A172 (cell line): ENCODE measurements at regions not wholly inside any gene's neighbourhood (a gene's known extent, or its start where the extent isn't known, plus 50 kb on each side); places are given as distances from the start of the nearest gene placed in this dataset.

Experiments
- DNase-seq: peaks from one replicate; pipeline ENCODE4 v3.0.0-alpha.2; 2015; ENCODE audit warnings: low spot score

DNA sequence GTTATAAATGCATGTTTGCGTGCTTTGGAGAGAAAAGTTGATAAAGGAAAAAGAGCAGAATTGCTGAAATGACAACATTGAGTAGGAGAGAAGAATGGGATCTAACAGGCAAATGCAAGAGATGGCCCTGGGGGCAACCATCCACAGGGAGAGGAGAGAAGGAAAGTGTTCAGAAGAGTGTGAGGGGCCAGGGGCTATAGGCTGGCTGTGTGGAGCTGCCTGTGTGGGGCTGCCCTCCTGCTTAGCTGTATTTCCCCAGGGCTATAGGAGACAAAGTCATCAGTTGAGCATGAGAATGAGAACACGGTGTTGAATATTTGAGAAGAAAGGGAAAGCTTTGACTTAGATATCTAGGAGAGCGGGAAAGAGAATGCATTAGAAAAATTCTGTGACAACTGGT is 572.0 kb downstream of the SOX11 start:
- no peak for DNase-seq

DNA sequence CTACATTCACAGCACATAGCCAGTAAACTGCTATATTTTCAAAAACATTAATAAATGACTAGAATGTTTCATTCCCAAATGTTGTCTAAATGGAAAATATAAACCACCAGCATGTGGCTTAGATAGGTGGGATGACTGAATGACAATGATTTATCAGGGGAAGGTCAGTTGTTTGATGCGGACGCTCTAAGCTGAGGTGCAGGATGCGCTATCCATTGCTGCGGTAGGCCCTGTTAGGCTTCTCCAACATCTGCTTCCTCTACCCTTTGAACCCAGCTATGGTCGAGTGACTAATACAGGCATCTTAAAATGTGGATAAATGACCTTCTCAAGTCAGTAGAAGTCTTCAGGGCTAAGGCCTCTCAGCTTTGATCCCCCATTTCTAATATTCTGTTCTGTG is 584.2 kb downstream of the CMPK2 start:
- no peak for DNase-seq

DNA sequence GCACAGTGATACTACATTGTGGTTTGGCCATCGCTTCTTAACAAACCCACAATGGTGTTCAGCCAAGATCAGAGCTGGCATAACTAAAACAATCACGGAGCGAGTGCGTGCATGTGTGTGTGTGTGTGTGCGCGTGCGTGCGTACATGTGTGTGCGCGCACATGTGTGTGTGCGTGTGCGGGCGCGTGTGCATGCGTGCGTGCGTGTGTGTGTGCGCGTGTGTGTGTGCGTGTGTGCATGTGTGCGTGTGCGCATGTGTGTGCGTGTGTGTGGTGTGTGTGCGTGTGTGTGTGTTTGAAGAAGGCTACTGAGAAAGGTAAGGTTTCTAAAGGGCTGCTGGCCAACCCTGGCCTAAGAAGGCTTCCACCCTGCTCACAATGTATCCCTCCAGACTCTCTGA is 582.4 kb downstream of the CMPK2 start:
- DNase-seq = no peak

DNA sequence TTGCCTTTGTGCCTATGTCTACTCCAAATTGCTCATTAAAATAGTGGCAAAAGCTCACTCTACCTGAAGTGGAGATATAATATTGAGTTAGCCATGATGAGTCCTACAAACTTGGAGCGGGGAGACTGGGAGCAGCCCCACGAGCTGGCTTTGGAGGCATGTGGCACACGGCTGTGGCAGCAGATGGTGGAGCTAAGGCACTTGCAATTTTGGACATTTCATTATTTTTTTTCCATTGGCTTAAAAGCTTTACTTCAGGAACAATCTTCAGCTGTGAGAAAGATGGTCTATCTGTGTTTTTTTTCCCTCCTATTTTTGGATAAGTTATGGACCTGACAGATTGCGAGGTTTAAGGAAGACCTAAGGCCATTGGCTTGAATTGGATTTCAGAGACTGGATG is 578.3 kb downstream of the CMPK2 start:
- DNase-seq = no peak

DNA sequence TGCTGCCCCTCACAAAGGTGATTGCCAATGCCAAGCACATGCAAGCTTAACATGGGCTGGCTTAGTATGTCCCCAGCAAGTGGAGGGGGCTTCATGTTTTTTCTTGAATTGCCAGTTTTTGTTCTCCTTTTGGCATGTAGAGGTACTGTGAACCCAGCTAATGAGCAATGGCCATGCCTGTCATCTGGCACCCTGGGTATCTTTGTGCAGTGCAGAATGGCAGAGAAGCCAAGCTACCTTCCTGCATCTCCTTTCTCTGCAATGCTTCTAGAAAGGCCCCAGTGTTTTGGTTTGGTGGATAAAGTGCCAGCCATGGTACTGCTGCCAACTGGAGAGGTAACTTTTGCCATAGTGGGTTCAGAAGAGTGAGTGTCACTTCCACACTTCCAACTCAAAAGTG is 576.9 kb downstream of the CMPK2 start:
- no peak for DNase-seq

DNA sequence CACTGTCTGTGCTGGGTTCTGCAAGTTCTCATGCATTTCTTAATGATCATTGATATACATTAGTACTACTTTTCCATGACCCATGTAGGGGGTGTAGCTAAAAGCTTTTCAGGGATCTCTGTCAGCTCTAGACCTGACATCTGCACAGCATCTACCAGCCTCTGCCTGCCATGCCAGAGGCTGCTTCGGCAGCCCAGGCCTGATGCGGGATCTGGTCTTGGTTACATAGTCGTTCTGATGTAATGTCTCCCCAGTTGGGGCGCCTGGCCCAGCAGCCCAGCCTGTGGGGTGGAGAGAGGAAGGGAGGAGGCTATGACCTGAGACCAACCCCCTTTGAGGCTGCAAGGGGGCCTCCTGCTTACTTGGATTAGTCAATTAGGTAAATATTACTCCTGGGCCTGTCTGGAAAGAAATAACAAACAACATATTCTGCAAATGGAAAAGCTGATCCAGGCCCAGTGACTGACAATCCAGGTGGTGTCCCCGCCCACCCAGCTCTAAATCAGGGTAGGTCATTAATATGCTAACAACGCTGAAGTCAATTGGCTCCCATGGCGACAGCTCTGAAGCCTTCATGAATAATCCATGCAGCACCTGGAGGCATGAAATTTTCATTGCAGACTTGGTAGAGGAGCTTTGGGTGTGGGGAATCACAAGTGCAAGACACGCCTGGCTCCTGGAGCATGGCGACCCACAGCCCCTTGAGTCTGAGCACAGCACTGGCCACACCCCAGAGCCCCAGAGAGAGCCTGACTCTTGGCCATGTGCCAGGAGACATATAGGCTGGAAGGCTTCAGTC is 575.3 kb downstream of the CMPK2 start:
- no peak for DNase-seq

DNA sequence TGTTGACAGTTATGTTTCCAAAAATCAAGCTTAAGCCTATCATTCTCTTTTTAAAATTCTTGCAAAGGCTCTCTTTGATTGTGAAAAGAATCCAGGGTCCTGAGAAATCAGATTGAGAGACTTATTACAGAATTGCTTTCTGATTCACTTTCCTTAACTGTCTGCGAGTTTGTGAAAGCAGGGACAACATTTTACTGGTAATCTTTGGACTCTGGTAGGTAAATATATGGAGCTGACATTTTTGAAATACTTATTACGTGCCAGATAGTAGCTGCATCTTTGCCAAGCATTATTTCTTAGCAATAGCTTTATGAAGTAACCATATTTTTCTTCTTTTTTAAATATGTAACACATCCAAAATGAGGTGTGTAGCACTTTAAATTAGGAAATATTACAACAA is 570.9 kb downstream of the CMPK2 start:
- no peak for DNase-seq

DNA sequence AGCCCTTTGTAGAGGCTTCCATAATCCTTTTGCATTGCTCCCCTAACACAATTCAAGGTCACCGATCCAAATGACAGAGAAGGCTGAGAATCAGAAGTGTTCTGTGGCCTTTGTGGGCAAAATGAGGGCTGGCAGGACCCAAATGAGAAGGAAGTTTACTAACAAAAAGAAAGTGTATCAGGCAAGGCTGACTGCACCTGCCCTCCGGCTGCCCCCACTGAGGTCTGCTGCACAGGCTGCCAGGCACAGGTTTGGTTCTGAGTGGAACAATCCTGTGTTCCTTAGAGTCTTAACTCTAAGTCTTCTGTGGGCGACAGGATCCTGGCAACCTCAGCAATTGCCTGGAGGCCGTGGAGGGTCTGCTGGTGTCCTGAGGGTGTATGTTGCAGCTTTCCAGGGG is 568.5 kb downstream of the CMPK2 start:
- no peak for DNase-seq

DNA sequence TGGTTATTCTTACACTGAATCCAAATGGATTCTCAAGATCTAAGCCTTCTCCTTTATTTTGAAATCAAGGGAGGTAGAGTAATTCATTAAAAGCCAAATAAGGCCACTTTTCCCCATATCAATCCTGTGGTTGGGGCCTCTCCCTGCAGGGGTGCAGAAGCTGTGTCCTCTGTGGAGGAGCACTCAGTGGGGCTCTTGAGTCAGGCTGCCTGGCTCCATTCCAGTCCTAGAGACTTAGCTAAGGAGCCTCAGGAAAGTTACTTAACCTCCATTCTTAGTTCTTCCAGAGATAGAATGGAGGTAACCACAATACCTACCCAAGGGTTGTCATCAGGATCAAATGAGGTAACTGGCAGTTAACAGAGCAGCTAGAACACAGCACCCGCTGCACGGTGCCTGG is 564.3 kb downstream of the CMPK2 start:
- no peak for DNase-seq

DNA sequence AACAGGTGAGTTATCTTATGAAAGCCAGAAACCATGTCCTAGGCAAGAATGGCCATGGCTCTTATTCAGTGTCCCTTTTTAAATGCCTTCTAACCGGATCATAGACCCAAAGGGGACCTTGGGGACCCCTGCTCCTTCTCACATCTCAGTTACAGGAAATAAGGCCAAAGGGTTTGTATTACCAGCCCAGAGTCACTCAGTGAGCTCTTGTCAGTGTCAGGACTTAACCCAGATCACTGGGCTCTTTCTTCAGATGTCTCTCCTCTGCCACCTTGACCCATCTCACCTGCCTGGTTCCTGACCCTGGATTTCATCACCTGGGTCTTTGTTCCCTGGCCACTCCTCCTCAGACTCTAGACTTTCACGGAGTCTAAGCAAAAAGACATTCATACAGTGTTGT is 556.7 kb downstream of the CMPK2 start:
- DNase-seq = no peak

DNA sequence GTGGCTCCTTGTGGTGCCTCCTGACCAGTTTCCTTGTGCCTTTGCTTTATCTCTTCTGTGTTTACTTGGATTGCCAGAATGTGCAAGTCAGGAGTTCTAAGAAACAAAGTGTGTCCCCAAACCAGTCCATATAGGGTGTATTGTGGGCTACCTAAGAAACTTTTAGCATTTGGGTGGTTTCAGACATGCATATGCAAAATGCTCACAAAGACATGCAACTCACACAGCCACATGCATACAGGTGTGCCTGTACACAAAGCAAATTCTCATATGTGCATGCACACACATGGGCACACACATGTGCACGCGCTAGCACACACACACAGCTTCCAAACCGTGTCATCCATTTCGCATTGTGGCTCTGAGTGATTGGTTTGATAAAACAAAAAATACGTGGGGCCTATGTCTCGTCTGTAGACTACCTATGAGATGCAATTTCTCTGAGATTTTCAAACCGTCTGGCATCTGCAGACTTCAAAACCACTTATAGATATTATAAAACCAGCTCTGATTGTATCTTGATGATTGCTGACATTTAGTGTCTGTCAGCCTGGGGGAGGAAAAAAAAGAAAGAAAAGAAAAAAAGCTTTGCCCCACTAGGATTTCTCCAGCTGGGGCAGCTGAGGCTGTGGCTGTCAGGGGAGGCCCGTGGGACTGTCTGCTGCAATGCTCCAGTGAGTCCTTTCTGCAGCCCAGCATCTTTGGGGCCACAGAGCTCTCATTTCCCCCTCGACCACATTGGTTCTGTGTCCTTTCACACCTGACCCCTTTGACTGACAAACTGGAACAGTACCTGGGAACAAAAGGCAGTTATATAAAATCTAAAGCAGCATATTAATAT is 556.1 kb downstream of the CMPK2 start:
- DNase-seq = no peak

DNA sequence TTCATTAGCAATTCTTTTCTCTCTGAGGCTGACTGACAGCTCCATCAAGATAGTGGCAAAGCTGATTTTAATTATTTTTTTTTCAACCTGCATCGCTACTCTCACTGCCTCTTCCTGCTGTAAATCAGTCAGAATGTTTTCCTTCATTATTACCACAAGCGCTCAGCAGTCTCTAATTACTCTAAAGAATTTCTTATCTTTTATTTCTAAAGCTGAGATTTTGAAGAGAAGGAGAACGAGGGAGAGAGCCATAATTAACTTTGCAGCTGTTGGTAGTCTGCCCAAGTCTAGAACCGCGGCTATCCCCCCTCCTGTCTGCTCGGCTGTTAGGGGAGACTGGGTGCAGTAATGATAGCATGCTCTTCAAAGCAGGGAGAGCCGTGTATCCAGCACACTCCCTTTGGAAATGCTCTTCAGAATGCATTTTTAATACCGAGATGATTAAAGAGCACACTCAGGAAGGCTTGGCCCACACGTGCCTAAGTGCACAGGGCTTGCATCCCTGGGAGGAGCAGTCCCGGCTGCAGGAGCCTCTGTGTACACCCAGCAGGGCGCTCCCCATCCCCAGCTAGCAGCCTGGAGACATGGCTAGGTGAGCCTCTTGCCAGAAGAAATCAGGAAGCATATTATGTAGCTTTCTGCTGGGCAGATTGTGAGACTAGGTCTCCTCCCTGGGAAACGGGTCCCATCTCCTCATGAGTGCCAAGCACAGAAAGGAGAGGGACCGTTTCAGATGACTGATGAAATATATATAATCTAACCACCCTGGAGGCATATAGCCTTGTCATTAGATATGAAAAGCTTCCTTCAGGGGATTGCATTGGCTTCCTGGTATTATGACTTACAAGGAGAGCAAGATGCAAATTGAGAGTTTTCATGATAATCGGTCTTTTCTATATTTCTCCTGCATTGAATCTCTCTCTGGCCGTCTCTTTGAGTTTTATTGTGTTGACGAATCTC is 555.2 kb downstream of the CMPK2 start:
- peak; percentile 44 for DNase-seq

DNA sequence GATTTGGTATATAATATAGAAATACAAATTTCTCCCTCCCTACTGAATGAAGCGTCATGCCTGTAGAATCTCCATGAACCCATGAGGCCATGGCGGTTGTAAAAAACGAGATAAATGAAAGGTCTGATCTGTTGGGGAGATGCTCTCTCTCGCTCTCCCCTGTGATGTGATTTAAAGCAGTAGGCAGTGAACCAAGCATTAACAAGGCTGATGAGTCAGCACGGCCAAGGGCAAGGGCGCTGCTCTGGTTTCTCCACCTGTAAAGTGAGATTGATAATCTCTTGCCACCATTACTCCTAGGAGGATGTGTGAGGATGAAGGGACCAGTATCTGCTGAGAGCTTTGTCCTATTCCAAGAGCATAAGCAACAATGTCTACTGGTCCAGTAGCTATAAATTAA is 553.3 kb downstream of the CMPK2 start:
- peak; percentile 40 for DNase-seq

DNA sequence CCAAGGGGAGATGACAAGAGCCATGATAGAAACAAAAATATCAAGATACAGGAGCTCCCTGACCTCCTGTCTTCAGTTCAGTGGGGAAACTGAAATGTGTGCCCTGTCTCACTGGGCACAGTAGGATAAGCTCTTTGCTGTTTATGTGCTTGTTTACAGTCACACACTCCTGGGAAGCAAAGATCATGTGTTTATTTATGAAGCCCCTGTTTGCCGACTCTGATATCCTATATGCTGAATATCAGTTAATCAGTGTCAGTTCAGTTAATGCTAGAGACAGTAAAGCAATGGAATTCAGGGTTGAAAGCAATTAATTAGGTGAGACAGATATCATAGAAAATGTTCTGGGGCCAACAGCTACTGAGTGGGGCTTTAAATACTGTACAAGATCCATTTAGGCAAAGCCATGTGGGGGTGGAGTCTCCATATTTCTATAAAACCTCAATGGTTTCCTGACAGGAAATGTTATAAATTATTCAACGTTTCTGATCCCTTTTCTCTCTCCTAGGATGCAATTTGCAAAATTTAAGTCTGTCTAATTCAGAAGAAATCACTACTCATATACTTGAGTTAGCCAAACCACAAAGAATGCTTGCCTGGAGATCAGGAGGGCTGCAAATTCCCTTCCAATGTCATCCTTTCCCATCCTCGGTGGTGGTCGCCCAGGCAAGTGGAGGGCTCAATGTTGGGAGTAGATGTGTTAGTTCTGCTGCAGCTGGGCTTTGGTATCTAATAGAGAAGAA is 551.3 kb downstream of the CMPK2 start:
- DNase-seq = no peak

DNA sequence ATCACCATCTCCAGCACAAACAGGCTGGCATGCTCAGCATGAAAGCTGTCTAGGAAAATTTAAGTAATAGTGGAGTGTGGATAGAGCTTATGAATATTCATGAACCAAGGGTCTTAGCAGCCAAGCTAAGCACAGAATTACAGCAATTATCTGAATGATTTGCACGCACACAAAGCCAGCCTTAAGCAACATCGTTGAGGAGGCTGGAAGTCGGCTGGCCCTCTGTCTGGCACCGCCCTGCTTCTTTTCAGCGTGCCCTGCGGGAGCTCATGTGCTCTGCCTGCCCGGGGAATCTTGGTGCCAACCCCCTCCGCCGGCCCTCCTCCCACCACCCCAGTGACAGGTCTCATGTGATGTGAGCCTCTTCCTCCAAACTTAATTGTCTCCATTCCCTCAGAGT is 540.1 kb downstream of the CMPK2 start:
- no peak for DNase-seq

DNA sequence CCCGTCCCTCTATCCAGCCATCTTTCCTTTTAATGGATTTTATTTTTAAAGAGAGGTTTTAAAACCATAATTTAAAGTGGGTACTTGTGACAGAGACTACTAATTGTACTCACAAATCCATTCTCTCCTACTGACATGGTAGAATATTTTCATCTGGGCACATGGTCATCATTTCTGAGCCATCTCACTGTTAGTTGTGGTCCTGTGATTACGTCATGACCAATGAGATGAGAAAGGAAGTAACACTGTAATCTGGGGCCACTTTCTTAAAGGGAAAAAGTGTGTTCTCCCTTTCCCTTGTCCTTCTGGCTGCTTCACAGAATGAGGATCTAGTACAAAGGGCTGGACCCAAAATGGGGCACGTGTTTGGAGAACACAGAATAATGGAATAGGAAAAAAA is 538.7 kb downstream of the CMPK2 start:
- DNase-seq = no peak

DNA sequence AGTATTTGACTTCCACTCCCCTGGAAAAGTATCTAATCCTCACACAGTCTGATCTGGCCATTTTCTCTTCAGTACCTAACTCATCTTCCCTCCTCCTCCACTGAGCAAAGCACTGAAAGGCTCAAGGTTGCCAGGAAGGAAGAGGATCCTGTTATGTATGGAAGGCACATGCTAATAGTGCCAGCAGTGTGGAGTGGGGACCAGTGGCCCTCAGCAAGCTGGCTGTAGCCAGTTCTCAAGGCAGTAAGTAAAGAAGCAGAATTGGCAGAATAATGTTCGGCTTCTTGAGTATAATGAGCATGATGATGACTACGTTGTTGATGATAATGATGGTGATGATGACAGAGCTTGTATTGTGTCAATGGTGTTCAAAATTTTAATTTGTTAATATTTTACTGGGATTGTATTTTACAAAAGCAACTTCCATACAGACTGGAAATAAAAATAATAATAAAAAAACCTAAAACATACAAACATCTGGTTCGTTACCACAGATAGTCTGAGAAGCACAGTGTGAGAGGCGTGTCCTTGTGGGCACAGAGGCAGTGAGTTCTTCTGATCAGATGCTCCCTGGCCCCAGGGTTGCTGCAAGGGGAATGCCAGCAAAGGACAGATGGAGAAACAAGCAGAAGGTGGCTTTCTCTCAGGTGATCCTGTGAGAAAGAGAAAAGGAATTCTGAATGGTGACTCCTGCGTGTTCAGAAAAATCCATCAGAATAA is 528.8 kb downstream of the CMPK2 start:
- no peak for DNase-seq

DNA sequence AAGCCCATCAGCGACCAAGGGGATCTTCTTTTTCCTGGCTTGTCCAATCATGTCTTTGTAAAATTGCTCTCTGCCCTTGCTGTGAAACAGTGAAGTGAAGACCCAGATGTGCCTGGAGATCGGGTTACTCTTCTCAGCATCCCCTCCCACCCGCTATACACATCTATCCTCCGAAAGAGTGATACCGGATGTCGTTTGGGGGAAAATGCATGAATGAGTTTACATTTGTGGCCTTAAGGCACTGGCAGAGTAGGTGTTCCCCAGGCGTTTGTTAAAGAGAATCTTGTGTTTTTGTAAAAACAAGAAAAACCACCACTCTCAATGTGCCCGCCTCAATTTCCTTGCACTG is 528.3 kb downstream of the CMPK2 start:
- DNase-seq = no peak

DNA sequence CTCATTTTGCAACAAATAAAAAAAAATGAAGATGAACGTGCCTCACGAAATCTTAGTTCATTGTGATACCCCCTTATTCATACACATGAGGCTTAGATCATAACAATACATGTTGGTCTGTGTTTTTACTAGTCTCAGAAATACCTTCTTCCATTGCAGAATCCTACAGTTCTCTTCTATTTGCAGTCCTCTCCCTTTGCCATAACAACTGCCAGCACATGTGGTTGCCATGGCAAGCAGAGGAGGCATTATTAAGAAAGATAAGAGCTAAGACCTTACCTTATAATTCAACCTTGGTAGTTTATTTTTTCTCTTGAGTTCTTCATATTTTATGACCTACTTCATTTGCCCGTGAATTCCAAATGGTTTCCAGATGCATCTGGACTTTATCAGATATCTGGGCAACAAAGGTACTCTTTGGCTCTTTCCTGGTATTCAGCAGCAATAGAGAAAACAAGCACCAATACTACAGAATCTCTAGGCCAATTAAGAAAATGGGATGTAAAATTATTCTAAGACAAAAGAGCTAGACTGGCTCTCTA is 524.0 kb downstream of the CMPK2 start:
- DNase-seq = no peak

DNA sequence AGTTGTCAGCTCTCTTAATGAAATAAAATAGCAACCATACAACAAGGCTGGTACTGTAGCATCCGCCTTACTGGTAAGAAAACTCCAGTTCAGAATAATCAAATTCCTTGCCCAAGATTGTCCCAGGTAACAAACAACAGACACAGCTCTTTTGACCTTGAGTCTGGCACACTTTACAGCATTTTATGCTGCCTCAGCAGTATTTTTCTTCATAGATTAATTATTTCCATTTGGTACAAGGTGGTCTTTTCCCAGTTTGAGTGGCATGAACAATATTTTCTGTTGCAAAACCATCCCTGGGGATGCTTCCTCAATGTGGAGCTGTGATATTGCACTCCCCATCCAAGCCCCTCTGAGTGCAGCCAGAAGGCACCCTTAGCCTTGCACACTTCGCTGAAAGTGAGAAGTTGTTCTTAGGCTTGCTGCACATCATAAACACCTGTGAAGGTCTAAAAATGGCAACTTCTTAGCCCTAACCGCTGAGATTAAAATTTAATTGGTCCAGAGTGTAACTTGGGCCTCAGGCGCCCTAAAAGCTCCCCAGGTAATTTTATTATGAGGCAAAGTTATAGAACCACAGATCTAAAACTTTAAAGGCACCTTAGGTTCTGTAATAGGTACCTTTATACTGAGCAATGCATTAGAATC is 523.3 kb downstream of the CMPK2 start:
- DNase-seq = no peak
